Upper lobe of left lung (tissue), 4 donors: ENCODE measurements at regions not wholly inside any gene's neighbourhood (a gene's known extent, or its start where the extent isn't known, plus 50 kb on each side); places are given as distances from the start of the nearest gene placed in this dataset.

Experiments
- CTCF ChIP-seq, 6 experiments: fragments of 450-650 bp in 4 of 6; fragments of 200-600 bp in 2 of 6; sonication (generic) in 2 of 6; IDR thresholded peaks; one replicate each; pipeline ENCODE4 v1.5.1; 2016 to 2019; ENCODE audit warnings: antibody characterized with exemption in 6 of 6
- POLR2A ChIP-seq, 4 donors: fragments of 450-650 bp; IDR thresholded peaks; one replicate each; pipeline ENCODE4 v1.5.1; 2016 to 2017; ENCODE audit warnings: antibody characterized with exemption in 4 of 4, mild to moderate bottlenecking in 2 of 4

GRCh38 chr9:617445-618085 is 223.9 kb upstream of the DMRT1 start:
- TF ChIP-seq CTCF (IDR thresholded peaks at IDR 0.05) = no peak
- TF ChIP-seq POLR2A (IDR thresholded peaks at IDR 0.05) = no peak
